LNCaP clone FGC (cell line): ENCODE measurements at regions not wholly inside any gene's neighbourhood (a gene's known extent, or its start where the extent isn't known, plus 50 kb on each side); places are given as distances from the start of the nearest gene placed in this dataset.

Experiments
- DNase-seq: peaks from one replicate; pipeline ENCODE4 v3.0.0-alpha.2; 2011; ENCODE audit warnings: low read depth
- H3K4me3 ChIP-seq: 2 replicates; pipeline ENCODE4 v1.5.1; 2011; ENCODE audit warnings: mild to moderate bottlenecking, low read depth, low read length, control low read depth
- TF ChIP-seq, protein P1 (sequence below): IDR thresholded peaks from 2 replicates; pipeline ENCODE4 v1.5.1; 2012; ENCODE audit warnings: mild to moderate bottlenecking; ENCODE audit not compliant: control insufficient read depth, insufficient read depth; ENCODE audit errors: extremely low read depth

DNA sequence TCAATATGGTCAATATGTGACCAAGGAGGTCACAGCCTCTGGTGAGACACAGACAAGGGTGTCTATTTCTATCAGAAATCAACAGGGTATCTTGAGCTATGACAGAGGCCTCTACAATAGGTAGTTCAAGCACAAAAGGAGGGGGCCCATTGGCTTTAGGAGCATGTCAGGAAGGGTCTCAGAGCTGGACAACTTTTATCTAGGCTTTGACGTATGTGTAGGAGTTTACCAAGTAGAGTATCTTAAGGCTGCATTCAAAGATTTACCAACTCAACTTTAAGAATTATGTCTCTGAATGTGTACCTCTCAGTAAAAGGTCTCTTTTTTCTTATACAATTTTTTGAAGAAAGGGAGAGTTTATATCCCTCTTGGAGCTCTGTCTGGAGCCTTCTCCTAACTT, 297.2 kb downstream of the NSG2 start:
- TF ChIP-seq, protein P1, sequence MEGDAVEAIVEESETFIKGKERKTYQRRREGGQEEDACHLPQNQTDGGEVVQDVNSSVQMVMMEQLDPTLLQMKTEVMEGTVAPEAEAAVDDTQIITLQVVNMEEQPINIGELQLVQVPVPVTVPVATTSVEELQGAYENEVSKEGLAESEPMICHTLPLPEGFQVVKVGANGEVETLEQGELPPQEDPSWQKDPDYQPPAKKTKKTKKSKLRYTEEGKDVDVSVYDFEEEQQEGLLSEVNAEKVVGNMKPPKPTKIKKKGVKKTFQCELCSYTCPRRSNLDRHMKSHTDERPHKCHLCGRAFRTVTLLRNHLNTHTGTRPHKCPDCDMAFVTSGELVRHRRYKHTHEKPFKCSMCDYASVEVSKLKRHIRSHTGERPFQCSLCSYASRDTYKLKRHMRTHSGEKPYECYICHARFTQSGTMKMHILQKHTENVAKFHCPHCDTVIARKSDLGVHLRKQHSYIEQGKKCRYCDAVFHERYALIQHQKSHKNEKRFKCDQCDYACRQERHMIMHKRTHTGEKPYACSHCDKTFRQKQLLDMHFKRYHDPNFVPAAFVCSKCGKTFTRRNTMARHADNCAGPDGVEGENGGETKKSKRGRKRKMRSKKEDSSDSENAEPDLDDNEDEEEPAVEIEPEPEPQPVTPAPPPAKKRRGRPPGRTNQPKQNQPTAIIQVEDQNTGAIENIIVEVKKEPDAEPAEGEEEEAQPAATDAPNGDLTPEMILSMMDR, result no peak
- DNase-seq, result no peak
- H3K4me3 ChIP-seq, result no peak overlapping the region

DNA sequence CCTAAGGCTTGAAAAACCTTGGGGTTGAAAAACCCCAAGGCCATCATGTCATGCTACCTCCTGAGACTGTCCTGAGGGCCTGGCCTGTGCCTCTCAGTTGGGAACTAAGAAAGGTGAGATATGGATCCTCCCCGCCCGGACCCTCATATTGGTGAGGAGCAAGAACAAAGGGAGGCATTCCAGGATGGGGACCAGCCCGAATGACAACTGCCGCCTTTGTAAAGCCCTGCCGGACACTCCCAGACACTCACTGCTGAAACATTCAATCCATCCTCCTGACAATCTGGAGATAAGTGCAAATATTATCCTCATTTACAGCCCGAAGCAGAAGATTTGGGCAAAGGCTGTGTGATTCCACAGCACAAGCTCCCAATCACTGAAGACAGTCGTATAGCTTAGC, 298.3 kb downstream of the NSG2 start:
- TF ChIP-seq, protein P1, result no peak
- DNase-seq, result no peak
- no peak overlapping the region for H3K4me3 ChIP-seq

DNA sequence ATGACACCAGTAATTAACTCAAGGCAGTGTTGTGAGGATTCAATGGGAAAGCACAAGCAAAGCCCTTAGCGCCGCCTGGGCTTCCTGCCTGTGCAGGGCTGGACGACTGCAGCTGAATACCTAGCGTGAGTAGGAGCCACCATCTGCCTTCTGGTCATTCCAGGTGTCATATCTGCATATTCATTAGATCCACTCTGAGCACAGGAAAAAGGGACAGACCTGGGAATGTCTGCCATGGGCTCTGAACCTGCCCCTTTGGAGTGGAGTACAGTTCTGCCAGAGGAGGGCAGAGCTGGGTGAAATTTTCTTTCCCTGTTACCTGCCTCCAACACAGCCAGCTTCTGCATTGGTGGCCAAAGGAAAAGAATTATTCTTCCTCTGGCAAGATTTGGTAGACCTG, 298.8 kb downstream of the NSG2 start:
- TF ChIP-seq, protein P1, result no peak
- no peak for DNase-seq
- no peak overlapping the region for H3K4me3 ChIP-seq

DNA sequence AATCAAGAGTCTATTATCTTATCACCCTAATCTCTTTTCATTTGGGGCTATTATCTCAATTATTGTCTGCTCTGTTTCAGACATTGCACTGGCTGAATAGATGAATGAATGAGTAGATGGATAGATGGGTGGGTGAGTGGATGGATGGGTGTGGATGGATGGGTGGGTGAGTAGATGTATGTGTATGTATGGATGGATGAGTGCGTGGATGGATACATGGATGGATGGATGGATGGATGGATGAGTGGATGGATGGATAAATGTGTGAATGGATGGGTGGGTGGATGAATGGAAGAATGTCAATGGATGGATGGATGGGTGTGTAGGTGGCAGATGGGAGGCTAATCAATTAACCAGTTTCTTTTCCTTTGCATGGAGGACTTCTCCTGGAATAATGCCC, 301.7 kb downstream of the NSG2 start:
- TF ChIP-seq, protein P1, result no peak
- H3K4me3 ChIP-seq, result no peak overlapping the region
- no peak for DNase-seq

DNA sequence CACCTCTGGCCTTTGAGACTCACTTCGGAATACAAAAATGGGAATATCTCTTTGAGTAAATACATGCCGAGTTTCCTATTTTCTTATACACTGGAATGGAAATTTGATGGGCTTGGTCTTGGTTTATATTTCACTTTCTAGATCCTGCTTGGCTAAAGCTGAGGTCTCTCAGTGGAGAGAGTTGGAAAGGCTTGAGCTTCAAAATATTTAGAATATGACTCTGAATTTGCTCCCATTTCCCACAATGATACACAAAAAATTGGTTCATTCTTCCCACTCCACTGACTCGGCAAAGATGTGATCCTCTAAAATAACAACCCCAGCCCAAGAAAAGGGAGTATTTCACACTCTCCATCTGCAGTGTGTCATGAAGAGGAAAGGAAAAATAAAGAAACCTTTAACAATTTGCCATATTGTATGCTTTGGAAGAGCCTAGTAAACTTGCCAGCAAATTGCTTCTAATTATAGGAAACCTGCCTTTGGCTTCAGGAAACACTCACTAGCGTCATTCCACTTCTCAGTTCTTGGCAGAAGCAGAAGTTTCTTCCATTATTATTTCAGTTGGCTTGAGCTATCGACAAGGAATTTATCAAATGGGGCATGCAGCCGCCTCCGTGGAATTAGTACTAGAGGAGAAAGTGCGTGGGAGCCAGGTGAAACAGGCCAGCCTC, 302.9 kb downstream of the NSG2 start:
- no peak overlapping the region for H3K4me3 ChIP-seq
- DNase-seq, result no peak
- TF ChIP-seq, protein P1, result no peak

DNA sequence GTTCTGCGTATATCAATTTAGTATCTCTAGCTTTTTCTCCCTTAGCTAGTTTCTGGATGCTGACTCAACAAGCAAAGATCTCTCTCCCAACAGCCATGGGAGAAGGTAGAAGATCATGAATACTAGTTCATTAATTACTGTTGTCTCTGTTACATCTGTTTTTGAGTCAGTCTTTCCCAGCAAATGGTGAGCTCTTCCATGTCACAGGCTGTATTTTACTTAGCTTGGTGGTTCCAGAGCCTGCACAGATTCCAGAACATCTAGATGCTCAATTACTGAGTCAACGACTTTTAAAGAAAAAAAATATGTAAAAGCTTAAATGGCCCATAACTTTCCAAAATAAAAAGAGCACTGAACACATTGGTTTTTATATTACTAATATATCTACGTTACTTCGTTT, 307.2 kb downstream of the NSG2 start:
- DNase-seq, result no peak
- no peak overlapping the region for H3K4me3 ChIP-seq
- TF ChIP-seq, protein P1, result no peak

DNA sequence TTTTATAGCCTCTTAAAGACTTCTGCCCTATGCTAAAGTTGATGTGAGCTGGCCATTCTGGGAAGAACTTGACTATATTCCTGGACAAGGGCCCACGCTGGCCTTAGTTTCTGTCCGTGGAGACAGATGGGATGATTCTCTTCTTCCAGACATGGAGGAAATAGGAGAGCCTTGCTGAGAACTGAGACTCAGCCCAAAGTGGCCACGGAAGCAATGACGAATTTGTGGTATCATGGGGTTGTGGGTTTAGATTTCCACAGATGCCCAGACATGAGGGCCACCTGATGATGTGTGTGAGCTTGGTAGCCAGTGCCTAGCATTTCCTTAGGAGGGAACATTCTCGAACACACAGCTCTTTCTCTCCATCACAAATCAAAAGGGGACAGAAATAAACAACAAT, 309.1 kb downstream of the NSG2 start:
- H3K4me3 ChIP-seq, result no peak overlapping the region
- DNase-seq, result no peak
- TF ChIP-seq, protein P1, result no peak
